PC-9 (cell line): ENCODE measurements at regions not wholly inside any gene's neighbourhood (a gene's known extent, or its start where the extent isn't known, plus 50 kb on each side); places are given as distances from the start of the nearest gene placed in this dataset.

Experiments used
- BruUV-seq: library from RNA; stranded (reverse); fragments of 400-500 nt; replicated peaks from 2 replicates; lab custom pipeline; 2021; lab: Mats Ljungman, UMichigan
- CTCF ChIA-PET: fragments of 300-600 bp; sonication (Branson Sonifier 250); formaldehyde crosslinking; loops from one replicate; lab custom pipeline; 2022; ENCODE audit warnings: antibody characterized with exemption; lab: Charles Lee
- POLR2A ChIA-PET: fragments of 300-600 bp; sonication (Branson Sonifier 250); formaldehyde crosslinking; loops from one replicate; lab custom pipeline; 2022; ENCODE audit warnings: antibody characterized with exemption; ENCODE audit not compliant: unreplicated experiment; lab: Charles Lee
- DNase-seq, 2 experiments: peaks; one replicate each; pipeline versions ENCODE4 v3.0.0 to v3.0.0-alpha.2; 2015 to 2022; ENCODE audit warnings: mixed read lengths in 1 of 2
- H2AFZ ChIP-seq: fragments of 200-600 bp; sonication (generic); 2 replicates; pipeline ENCODE4 v1.8.1; 2017; ENCODE audit warnings: antibody characterized with exemption
- H3F3A ChIP-seq: fragments of 200-600 bp; sonication (generic); 2 replicates; pipeline ENCODE4 v1.8.1; 2017; ENCODE audit warnings: antibody characterized with exemption, mild to moderate bottlenecking, low read depth; ENCODE audit not compliant: insufficient read depth
- H3K27ac ChIP-seq: fragments of 200-600 bp; sonication (generic); 2 replicates; pipeline ENCODE4 v1.6.1; 2016; ENCODE audit warnings: mixed run types
- H3K27me3 ChIP-seq: fragments of 200-600 bp; sonication (generic); 2 replicates; pipeline ENCODE4 v1.6.1; 2016; ENCODE audit warnings: low read depth, mixed run types; ENCODE audit not compliant: insufficient read depth
- H3K36me3 ChIP-seq: fragments of 200-600 bp; sonication (generic); 2 replicates; pipeline ENCODE4 v1.6.1; 2016; ENCODE audit warnings: low read depth, mixed run types
- H3K4me1 ChIP-seq: fragments of 200-600 bp; sonication (generic); replicated peaks from 2 replicates; pipeline ENCODE4 v1.6.1; 2016; ENCODE audit warnings: mixed run types; ENCODE audit not compliant: insufficient read depth
- H3K4me2 ChIP-seq: fragments of 200-600 bp; sonication (generic); 2 replicates; pipeline ENCODE4 v1.6.1; 2017; ENCODE audit warnings: mixed run types
- H3K4me3 ChIP-seq: fragments of 200-600 bp; sonication (generic); 2 replicates; pipeline ENCODE4 v1.6.1; 2016; ENCODE audit warnings: mixed run types
- H3K79me2 ChIP-seq: fragments of 200-600 bp; sonication (generic); 2 replicates; pipeline ENCODE4 v1.6.1; 2017; ENCODE audit warnings: low read depth, mixed run types
- H3K9me2 ChIP-seq: fragments of 200-600 bp; sonication (generic); 2 replicates; pipeline ENCODE4 v1.8.1; 2017; ENCODE audit warnings: mild to moderate bottlenecking; ENCODE audit not compliant: insufficient read depth
- H3K9me3 ChIP-seq: fragments of 200-600 bp; sonication (generic); 2 replicates; pipeline ENCODE4 v1.8.1; 2016; ENCODE audit warnings: low read depth; ENCODE audit not compliant: insufficient read depth
- H4K20me1 ChIP-seq: fragments of 200-600 bp; sonication (generic); 2 replicates; pipeline ENCODE4 v1.8.1; 2017; ENCODE audit not compliant: insufficient read depth
- EZH2 ChIP-seq: fragments of 200-600 bp; sonication (generic); IDR thresholded peaks from 2 replicates; pipeline ENCODE4 v1.8.0; 2017; ENCODE audit warnings: antibody characterized with exemption, low read depth
- intact Hi-C: fragments of 100-400 bp; cut with micrococcal nuclease; formaldehyde crosslinking; loops from one replicate; pipeline ENCODE4 v1.10.0; 2022; ENCODE audit not compliant: unreplicated experiment
- TF ChIP-seq, protein P1 (sequence below): fragments of 200-600 bp; sonication (generic); conservative IDR thresholded peaks from 2 replicates; pipeline ENCODE4 v1.6.1; 2017; ENCODE audit warnings: mixed run types, antibody characterized with exemption, mild to moderate bottlenecking, moderate library complexity

GRCh38 chr21:26756491-26757159 lies 88.6 kb downstream of the ADAMTS1 start:
- intact Hi-C loops = no loop called here
- Histone ChIP-seq H3K27ac (no peak overlapping the region), H3K9me2 (no peaks in the 10 kb centered on the region), H3K36me3 (no peaks in the 10 kb centered on the region), H3K79me2 (no peaks in the 10 kb centered on the region), H3K4me2 (no peak overlapping the region), H3K4me1 (no peaks in the 10 kb centered on the region), H3K4me3 (no peak overlapping the region), H2AFZ (no peak overlapping the region), H3K9me3 (no peaks in the 10 kb centered on the region), H3F3A (no peaks in the 10 kb centered on the region), H4K20me1 (no peaks in the 10 kb centered on the region), H3K27me3 (no peaks in the 10 kb centered on the region)
- POLR2A ChIA-PET = no interaction called here
- CTCF ChIA-PET = no interaction called here
- TF ChIP-seq, protein P1, sequence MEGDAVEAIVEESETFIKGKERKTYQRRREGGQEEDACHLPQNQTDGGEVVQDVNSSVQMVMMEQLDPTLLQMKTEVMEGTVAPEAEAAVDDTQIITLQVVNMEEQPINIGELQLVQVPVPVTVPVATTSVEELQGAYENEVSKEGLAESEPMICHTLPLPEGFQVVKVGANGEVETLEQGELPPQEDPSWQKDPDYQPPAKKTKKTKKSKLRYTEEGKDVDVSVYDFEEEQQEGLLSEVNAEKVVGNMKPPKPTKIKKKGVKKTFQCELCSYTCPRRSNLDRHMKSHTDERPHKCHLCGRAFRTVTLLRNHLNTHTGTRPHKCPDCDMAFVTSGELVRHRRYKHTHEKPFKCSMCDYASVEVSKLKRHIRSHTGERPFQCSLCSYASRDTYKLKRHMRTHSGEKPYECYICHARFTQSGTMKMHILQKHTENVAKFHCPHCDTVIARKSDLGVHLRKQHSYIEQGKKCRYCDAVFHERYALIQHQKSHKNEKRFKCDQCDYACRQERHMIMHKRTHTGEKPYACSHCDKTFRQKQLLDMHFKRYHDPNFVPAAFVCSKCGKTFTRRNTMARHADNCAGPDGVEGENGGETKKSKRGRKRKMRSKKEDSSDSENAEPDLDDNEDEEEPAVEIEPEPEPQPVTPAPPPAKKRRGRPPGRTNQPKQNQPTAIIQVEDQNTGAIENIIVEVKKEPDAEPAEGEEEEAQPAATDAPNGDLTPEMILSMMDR = no peak
- no peak for TF ChIP-seq EZH2
- BruUV-seq = no TSS peak
- DNase-seq = no peak

DNA sequence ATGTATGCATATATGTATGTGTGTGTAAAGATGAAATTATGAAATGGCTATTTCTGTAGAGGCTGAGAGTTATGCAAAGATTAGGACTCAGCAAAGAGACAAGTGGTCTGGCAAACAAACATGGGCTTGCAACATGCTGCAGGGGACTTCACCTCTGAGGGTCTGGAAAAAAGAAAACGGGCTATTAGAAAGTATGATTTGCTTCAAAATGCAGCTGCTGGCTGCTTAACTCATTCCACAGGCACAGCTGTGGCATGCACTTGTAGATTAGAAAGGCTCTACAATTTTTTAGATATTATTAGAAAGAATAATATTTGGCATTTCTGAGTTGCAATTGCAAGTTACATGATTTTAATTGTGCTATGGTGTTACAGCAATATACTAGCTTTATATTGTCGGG lies 90.4 kb downstream of the ADAMTS1 start:
- no peaks in the 10 kb centered on the region for H3K4me1 ChIP-seq
- BruUV-seq = no TSS peak
- no peaks in the 10 kb centered on the region for H3K36me3 ChIP-seq
- no peak for DNase-seq
- no peak overlapping the region for H3K4me3 ChIP-seq
- H3K79me2 ChIP-seq = no peaks in the 10 kb centered on the region
- no peak overlapping the region for H2AFZ ChIP-seq
- intact Hi-C loops = no loop called here
- H3K27me3 ChIP-seq = no peaks in the 10 kb centered on the region
- no peak overlapping the region for H3K4me2 ChIP-seq
- H3F3A ChIP-seq = no peaks in the 10 kb centered on the region
- H3K9me2 ChIP-seq = no peaks in the 10 kb centered on the region
- ChIA-PET POLR2A (no interaction called here), CTCF (no interaction called here)
- H3K9me3 ChIP-seq = no peaks in the 10 kb centered on the region
- H3K27ac ChIP-seq = no peak overlapping the region
- no peak for TF ChIP-seq EZH2
- TF ChIP-seq, protein P1 = no peak
- H4K20me1 ChIP-seq = no peaks in the 10 kb centered on the region

GRCh38 chr21:26753822-26754221 lies 91.4 kb downstream of the ADAMTS1 start:
- intact Hi-C loops = no loop called here
- no peak overlapping the region for H3K4me3 ChIP-seq
- no peaks in the 10 kb centered on the region for H3K9me3 ChIP-seq
- ChIA-PET CTCF (no interaction called here), POLR2A (no interaction called here)
- no peak overlapping the region for H3K27ac ChIP-seq
- BruUV-seq = no TSS peak
- no peak overlapping the region for H3K4me2 ChIP-seq
- H3F3A ChIP-seq = no peaks in the 10 kb centered on the region
- no peaks in the 10 kb centered on the region for H3K9me2 ChIP-seq
- no peaks in the 10 kb centered on the region for H3K36me3 ChIP-seq
- H3K79me2 ChIP-seq = no peaks in the 10 kb centered on the region
- no peak overlapping the region for H2AFZ ChIP-seq
- H3K27me3 ChIP-seq = no peaks in the 10 kb centered on the region
- H4K20me1 ChIP-seq = no peaks in the 10 kb centered on the region
- H3K4me1 ChIP-seq = no peaks in the 10 kb centered on the region
- no peak for TF ChIP-seq EZH2
- TF ChIP-seq, protein P1 = no peak
- DNase-seq = no peak
